GM12878 (cell line): ENCODE measurements at regions not wholly inside any gene's neighbourhood (a gene's known extent, or its start where the extent isn't known, plus 50 kb on each side); places are given as distances from the start of the nearest gene placed in this dataset.

Experiments used
- BACH1 ChIP-seq: fragments of 450-650 bp; IDR thresholded peaks from 2 replicates; pipeline ENCODE4 v1.6.1; 2017; ENCODE audit warnings: mild to moderate bottlenecking, borderline replicate concordance
- BCL3 ChIP-seq: IDR thresholded peaks from 2 replicates; pipeline ENCODE4 v1.6.1; 2011; ENCODE audit warnings: borderline replicate concordance, low read depth, mild to moderate bottlenecking, moderate library complexity, low read length; ENCODE audit not compliant: insufficient read depth, poor library complexity, severe bottlenecking
- CREB1 ChIP-seq: IDR thresholded peaks from 2 replicates; pipeline ENCODE4 v1.6.1; 2012; ENCODE audit warnings: low read depth, mild to moderate bottlenecking, inconsistent platforms
- ETV6 ChIP-seq, 2 experiments: fragments of 450-650 bp in 1 of 2; IDR thresholded peaks in 1 of 2; conservative IDR thresholded peaks in 1 of 2; 2 replicates each; pipeline ENCODE4 v1.6.1; 2014; ENCODE audit warnings: antibody characterized with exemption in 1 of 2, borderline replicate concordance in 1 of 2, low read depth in 1 of 2, mild to moderate bottlenecking in 1 of 2, moderate library complexity in 1 of 2
- MXI1 ChIP-seq: fragments of 150-350 bp; IDR thresholded peaks from 2 replicates; pipeline ENCODE4 v1.6.1; 2011; ENCODE audit warnings: low read depth, mild to moderate bottlenecking, inconsistent platforms, low read length, improper control_type of control experiment
- PML ChIP-seq: IDR thresholded peaks from 2 replicates; pipeline ENCODE4 v1.6.1; 2012; ENCODE audit warnings: low read length, inconsistent platforms
- POU2F2 ChIP-seq: IDR thresholded peaks from 3 replicates; pipeline ENCODE4 v1.6.1; 2011; ENCODE audit warnings: low read depth, mild to moderate bottlenecking, low read length, borderline replicate concordance
- ZBTB11 ChIP-seq: fragments of 450-650 bp; formaldehyde crosslinking; IDR thresholded peaks from 2 replicates; pipeline ENCODE4 v1.5.0; 2022; ENCODE audit warnings: mild to moderate bottlenecking, missing genetic modification characterization

- TF ChIP-seq BCL3 (no peak), BACH1 (no peak), PML (no peak), CREB1 (no peak), ZBTB11 (no peak), MXI1 (no peak), ETV6 (conservative IDR thresholded peaks at IDR 0.05 in 1 of 2, IDR thresholded peaks at IDR 0.05 in 1 of 2; ENCODE audit: borderline replicate concordance in 1 of 2, low read depth in 1 of 2) (no peak), POU2F2 (no peak)
These were observed 61.7 kb upstream of the PTPRR start (continued) for GRCh38 chr12:70982286-70982685.
